HG03378 (cell line): ENCODE measurements at regions not wholly inside any gene's neighbourhood (a gene's known extent, or its start where the extent isn't known, plus 50 kb on each side); places are given as distances from the start of the nearest gene placed in this dataset.

Source experiments
- ATAC-seq: cut with Tn5 transposase; IDR thresholded peaks from one replicate; pipeline ENCODE4 v1.9.1; 2021; ENCODE audit warnings: mild to moderate bottlenecking, moderate library complexity; ENCODE audit not compliant: unreplicated experiment

DNA sequence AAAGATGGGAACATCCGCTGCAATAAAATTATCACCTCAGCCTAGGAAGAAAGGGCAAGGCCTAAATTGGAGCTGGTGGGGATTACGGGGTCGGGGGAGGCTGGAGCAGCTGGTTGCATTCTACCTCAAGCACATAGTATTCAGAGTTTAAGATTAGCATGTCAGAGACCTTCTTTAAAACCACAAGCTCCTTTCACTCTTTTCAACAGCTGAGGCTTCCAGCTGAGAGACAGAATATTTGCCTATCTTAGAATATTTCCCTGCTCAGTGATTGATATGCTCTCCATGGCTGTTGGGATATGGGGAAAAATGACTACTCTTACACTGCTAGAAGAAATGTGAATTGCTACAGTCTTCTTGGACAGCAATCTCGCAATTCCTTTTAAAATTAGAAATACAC is 248.6 kb downstream of the TBX15 start:
- no peak for ATAC-seq

DNA sequence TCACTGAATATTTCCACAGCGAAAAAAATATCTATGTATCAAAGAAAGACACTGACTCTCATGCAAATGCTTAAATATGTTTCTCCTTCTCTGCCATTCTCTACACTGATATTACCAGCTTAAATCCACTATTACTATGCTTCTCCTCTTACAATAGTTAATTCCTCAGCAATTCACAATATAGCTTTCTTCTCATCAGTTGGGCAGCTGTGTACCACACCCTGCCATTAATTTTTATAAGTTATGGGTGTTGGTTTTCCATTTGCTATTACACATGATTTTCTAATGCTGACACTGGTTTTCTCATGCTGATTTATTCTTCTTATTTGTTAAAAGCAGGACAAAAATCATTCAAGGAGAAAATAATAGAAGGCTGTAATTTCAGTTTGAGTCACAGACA is 251.8 kb downstream of the TBX15 start:
- ATAC-seq: no peak

DNA sequence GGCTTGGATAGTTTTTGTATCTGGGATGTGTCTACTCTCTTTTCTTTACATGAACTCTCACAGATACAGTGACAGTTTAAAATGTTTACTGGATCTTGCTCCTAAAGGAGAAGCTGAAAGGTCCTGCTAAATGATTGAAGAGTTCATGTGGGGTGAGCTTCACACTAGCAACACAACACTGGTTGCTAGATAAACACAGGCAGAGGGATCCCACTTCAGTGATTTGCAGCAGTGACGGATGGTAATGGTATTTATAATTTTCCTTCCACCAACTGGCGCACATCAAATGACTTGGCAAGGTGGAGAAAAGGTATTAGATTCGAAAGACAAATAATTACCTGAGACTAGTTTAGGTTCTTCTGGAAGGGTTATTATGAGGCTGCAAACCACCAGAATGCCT is 270.2 kb downstream of the TBX15 start:
- ATAC-seq: no peak

DNA sequence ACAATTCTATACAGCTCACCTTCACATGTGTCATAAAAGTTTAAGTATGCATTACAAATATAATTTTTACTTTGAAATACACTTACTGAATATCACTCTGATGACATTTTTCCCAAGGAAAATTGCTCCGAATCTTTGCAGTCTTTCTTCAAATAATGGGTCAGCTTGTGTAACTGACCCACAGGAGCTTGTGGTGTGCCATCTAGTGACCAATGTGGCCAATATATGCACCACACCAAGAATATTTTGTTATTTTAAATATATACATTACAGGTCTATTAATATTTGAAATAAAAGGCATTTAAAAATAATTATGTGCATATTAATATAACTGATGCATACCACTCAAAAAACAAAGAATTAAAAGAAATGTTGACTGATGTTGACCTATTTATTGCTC is 271.4 kb downstream of the TBX15 start:
- no peak for ATAC-seq

DNA sequence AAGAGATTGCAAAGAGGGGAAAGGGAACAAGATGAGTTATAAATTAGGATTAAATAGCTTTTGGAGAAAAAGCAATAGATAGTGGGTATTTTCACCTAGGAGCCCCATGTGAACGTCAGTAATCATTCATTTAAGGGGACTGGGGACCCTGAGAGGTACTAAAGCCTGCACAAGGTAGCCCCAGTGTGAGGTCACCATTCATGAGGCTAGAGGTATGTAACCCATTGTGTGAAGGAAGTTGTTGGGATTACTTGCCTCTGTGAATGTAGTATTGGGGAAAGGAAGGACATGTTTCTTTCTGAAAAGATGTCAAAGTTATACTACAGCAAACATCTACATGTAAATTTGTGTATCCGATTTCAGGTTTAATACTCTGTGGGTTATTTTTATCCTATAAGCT is 276.8 kb downstream of the TBX15 start:
- ATAC-seq: no peak

DNA sequence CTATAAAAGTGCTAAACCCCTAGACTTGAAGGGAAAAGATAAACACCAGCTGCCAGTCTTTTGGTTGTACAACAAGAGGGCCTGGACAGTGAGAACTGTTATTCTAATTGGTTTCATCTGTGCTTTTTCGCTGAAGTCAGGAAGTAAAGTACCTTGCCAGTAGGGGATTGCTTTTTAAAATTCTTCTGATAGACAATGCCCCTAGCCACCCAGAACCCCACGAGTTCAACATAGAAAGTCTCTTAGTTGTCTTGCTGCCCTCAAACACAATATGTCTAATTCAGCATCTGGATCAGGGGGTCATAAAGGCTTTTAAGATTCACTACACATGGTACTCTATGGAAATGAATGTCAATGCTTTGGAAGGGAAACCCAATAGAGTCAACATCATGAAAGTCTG is 289.2 kb downstream of the TBX15 start:
- no peak for ATAC-seq

DNA sequence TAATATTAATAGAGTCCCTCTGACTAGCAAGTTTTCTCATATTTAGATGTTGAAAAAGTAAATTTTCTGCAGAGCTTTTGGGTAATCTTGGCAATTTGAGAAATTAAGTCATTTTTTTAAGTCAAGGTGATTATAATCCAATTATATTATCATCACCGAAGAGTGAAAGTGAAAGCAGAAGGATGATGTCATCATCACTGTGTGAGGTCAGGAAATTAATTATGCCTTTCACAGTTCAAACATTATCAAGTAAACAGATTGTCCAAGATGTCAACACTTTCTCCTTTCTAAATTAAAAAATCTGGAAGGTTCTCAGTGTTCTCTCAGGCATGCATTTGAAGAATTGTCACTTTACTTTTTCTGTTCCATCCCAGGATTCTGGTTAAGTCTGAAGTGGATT is 296.0 kb downstream of the TBX15 start:
- ATAC-seq: no peak

DNA sequence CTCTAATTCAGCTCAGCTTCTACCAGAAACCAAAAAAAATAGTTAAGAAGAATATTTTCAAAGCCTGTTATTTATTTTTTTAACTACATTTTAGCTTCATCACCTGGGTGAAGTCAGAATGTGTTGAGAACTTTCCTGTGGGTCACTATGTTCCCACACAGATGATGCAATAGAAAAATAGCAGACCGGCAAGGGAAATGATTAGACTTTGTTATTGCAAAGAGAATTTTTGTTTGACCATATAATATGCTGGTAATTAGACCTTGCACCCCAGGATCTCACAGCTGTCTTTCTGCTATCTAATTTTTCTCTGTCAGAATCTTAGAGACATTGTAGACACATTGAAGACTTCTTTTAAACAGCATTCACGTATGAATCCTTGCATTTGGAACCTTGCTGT is 299.3 kb downstream of the TBX15 start:
- no peak for ATAC-seq

DNA sequence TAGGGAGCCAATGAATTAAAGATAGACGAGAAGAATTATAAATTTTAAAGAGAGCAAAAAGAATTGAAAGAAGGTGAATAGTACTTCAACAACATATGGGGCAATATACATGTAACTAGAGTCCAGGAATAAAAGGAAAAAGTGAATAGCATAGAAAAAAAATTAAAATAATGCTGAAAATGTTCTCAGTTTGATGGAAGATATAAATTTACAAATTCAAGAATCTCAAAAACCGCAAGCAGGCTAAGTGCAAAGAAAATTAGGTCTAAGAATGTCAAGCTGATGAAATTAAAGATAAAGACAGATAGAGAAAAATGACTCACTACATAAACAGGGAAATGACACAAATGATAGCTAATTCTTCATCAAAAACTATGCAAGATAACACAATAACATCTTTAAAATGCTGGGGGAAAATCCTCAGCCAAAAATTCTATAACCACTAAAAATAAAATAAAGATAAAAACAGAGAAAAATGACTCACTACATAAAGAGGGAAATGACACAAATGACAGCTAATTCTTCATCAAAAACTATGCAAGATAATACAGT is 326.3 kb downstream of the TBX15 start:
- no peak for ATAC-seq

DNA sequence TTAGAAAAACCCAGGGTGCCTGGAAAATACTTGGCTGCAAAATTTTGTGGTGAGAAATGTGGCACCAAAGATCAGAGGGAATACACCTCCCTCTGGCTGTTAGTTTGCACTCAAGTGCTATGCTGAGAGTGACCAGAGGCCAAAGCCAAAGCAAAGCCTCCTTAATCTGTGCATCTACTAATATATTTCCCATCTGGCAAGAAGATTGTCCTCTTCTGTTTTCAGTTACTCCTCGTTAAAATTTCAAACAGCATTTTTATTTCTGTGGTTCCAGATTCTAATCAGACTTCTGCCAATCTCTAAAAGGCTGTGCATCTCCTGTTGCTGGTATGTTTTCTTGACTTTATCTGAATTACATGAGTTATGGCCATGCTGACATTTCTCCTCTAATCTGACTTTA is 327.4 kb downstream of the TBX15 start:
- ATAC-seq: no peak

DNA sequence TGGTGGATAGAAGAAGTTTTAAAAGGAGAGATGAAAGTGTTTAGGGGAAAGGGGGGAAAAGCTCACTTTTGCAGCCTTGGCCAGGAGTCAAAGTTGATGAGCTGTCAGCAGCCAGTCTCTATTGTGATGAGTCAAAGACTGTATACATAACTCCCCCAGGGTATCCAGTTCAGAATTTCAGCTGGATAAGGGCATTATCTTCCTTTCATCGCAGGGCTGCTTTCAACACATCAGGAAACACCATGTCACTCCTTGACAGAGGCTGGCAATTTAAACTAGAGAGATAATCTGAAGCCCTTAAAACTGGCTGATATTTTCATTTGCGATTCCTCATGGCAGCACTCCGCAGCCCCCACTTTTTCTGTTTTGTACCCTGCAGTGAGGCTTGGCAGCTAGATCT is 328.5 kb downstream of the TBX15 start:
- no peak for ATAC-seq

DNA sequence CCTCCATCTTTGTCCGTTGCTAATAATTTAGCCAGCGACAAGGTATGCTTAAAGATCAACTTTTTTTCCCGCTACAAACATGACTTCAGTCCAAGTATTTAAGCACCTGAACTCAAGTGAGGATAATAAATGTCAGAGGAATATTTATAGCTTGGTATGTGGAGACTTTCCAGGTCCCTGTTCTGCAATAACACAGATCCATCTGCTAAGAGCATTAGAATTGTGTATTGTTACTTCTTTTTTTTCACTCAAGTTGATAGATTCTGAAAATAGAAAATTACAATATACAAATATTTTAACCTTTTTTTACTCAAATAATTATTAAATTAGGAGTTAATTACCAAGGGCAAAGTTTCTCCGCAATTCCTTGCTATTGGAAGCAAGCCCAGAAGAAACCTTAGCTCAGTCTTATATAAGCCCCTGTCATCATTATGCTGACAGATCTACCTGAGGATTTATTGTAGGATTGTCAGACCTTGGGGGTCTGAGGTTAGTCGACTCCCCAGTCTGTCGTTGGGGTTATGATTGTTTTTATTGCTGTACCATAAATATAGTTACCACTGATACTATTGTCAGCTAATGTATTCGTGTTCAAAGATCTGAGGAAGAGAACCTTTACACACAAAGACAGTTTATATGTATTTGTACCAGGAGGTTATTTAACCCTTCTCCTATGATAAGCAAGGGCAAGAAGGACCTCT is 337.9 kb downstream of the TBX15 start:
- ATAC-seq: no peak

DNA sequence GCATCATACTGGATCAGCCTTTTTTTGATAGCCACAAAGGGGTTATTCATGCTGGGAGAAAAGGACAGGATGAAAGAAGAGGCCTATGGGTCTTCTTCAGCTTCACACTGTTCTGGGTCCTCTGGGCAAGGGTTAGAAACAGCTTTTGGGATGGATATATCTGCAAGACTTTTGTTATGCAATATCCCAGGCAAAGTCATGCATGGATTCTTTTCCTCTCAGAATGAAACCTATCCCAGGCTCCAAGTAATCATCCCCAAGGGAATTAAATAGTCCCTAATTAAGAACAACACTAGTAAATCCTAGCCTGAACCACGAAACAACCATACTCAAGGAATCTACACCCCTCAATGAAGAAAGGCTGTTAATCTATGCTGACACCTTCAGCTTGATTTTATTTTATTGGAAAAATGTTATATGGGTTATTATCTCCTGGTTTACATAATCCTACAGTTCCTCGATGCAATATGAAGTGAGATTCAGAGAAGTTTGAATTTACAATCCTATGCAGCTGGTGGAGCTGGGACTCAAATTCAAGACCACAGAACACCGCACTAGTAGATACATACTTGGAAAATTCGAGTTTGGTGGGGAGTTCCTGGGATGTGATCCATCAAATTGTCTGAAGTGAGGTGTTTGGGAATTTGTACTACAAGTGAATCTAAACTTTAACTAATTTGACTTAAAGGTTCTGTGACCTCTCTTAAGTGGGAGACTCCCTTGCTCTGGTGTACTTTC is 338.6 kb downstream of the TBX15 start:
- ATAC-seq: no peak

DNA sequence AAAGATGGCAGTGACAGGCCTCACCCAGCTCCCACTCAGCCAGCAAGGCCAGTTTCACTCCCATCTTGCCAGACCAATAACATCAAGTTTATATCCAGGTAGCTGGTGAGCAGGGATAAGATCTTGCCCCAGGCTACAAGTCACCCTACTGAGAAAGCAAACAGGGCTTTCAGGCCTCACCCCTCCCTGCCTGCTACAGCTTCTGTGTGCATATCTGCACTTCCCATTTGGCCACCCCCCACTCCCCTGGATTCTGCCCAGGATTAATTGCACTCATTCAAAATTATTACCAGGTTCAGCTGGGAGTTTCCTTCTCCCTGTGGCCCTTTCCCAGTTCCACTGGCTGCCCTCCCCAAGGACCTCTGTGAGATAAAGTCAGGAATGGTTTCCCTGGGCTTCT is 352.1 kb downstream of the TBX15 start:
- no peak for ATAC-seq

DNA sequence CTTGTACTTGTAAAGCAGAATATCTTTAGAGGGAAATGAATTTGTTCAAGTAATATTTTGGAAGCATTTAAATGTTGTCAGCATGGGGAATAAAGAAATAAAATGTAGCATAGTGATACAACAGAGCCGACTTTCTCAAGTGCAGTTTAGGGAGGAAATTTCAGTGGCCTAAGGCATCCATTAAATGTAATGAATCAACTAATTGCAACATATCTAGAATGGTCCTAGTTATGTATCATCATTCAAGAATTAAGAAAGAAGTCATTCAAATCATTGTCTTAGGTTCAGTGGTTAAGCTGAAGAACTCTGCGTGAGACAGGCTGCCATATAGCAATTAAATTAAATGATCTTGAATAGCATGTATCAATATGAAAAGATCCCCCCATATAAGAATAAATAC is 360.7 kb downstream of the TBX15 start:
- no peak for ATAC-seq

DNA sequence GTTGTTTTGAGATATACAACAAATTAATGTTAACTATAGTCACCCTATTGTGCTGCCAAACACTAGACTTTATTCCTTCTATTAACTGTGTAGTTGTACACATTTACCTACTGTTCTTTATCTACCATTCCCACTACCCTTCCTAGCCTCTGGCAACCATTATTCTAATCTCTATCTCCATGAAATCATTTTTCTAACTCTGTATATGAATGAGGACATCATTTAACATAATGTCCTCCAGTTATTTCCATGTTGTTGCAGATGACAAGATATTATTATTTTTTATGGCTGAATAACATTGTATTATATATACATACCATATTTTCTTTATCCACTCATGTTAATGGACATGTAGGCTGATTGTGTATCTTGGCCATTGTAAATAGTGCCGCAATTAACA is 366.3 kb downstream of the TBX15 start:
- no peak for ATAC-seq

DNA sequence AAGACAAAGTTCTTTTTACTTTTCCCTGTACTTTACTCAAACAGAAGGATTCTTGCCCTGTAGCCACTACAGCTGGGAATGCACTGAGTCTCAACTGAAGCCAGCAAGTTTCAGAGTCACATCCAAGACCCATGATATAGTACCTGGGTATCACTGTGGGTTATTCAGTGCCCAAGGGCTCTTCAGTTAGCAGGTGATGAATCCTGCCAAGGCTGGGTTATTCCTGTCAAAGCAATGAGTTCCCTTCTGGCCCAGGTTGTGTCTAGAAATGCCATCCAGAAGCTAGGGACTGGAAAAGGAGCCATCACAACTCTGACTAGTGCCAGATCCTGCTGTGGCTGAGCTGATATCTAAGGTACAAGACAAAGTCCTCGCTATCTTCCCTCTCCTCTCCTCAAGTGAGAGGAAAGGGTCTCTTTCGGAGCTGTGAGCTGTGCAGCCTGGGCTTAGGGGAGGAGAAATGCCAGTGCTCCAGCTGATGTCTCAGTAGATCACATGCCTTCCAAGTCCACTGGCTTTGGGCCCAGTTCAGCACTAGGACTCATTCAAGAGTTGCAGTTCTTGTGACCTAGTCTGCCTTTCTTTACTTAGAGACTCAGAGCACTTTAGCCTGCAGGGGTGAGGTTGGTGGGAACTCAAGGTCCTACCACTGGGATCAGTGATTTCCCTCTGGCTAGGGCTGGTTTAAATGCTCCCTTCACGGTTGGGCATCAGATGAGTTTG is 369.4 kb downstream of the TBX15 start:
- no peak for ATAC-seq

DNA sequence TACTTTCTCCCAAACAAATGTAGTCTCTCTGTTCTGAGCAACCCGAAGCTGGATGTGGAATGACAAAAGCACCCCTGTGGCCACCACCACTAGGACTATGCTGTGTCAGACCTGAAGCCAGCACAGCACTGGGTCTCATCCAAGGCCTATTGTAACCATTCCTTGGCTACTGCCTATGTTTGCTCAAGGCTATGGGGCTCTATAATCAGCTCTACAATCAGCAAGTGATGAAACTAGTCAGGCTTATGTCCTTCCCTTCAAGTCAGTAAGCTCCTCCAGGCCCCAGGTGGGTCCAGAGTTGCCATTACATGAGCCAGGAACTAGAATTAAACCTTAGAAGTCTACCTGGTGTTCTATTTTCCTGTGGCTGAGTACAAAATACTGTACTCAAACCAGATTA is 370.2 kb downstream of the TBX15 start:
- no peak for ATAC-seq

DNA sequence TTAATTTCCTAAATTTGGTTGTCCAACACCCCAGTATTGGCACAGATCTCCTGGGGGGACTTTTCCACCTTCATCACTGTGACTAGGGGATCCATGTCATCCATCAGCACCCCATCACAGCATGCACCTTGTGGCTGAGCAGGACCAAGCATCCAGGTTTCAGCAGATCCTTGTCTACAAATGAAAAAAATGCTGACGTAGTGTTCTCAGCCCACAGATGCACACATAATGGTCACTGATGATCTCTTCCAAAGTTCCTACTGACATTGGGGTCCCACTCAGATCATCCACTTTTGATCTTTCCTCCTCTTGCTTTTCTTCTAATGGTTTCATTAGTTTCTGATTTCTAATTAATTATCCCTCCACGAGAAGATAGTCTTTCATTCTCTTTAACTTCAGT is 373.1 kb downstream of the TBX15 start:
- ATAC-seq: no peak

DNA sequence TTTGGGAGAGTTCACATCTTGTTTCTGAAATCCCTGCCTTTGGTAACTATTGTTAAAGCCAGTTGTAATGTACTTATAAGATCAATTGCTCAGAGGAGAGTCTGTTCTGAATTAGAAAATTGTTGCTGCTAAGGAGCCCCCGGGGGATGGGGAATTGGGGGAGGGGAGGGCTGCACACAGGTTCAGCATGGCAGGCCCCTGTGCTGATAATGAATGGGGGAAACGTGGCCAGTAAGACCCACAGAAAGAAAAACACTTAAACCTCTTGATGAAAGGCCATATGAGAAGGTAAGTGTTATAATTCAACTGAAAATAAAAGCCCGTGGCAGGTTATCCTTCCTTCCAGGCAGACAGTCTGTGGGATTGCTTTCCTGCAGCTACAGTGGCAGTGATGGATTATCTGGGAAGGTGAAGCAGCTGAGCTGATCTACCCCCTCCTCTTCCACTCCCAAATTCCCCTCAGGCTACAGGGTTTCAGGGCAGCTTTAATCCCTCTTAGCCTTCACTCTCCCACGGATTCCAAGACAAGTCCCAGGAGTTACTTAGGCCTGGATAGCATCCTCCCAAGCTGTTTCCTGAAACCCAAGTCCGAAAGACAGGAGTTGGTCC is 398.8 kb downstream of the TBX15 start:
- ATAC-seq: no peak

DNA sequence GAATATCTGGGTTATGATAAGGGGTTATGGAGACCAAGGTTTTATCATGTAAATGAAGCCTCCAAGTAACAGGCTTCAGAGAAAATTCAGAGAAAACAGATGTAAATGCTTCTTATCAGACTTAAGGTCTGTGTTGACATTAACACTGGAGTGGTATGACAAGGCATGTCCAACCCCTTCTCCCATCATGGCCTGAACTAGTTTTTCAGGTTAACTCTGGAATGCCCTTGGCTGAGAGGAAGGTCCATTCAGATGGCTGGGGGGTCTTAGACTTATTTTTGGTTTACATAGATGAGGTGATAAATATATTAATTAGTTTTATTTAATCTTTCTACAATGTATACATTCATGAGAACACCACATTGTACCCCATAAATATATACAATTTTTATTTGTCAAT is 399.6 kb downstream of the TBX15 start:
- no peak for ATAC-seq
